ENCODE measurements at regions not wholly inside any gene's neighbourhood (a gene's known extent, or its start where the extent isn't known, plus 50 kb on each side); places are given as distances from the start of the nearest gene placed in this dataset.

DNA sequence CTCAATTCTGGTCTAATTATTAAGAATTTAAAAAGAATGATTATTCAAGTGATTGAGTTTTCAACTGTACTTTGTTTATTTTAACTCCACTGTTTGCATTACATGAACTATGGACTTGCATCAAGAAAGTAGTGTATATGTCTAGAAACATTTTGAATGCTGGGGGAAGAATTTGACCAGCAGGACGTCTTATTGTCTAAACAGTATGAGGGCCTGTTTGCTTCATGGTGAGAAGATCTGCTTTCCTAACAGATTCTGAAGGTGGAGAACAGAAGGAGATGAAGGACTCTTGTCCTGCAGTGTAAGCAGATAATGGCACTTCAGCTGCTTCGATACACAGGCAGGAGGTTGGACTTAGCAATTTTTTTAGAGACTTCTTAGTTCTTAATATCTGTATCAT is 176.0 kb downstream of the DACT1 start:
- TF ChIP-seq, protein P1, sequence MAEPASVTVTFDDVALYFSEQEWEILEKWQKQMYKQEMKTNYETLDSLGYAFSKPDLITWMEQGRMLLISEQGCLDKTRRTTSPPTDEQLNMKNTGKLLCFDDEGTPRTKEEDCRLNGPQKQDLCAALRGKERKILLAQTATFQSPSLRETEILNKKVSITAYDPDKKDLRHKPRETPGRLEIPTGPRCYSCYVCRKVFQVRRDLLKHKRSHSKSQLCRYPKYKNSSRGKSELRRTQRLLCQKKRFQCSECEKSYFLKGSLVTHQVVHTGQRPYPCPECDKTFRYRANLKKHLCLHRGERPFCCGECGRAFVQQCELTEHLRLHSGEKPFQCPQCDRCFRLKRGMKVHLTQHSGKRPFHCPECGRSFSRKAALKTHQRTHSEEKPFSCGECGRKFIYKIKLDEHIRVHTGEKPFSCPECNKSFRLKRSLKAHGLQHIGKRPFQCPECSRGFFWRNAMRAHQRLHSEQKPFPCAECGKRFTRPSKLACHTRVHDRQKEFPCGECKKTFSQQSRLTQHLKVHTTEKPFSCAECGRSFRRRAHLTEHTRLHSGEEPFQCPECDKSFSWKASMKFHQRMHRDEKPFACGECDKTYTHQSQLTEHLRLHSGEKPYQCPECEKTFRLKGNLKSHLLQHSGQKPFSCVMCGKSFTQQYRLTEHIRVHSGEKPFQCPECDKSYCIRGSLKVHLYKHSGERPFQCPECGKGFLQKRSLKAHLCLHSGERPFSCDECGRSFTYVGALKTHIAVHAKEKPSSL (CRISPR knock-in tag; conservative IDR thresholded peaks at IDR 0.05), result no peak
- TF ChIP-seq ZNF423 (CRISPR knock-in tag; IDR thresholded peaks at IDR 0.05) (no peak), JAZF1 (CRISPR knock-in tag; IDR thresholded peaks at IDR 0.05) (no peak), RORB (CRISPR knock-in tag; IDR thresholded peaks at IDR 0.05) (no peak), EMX1 (CRISPR knock-in tag; IDR thresholded peaks at IDR 0.05) (no peak)
- TF ChIP-seq, protein P2, sequence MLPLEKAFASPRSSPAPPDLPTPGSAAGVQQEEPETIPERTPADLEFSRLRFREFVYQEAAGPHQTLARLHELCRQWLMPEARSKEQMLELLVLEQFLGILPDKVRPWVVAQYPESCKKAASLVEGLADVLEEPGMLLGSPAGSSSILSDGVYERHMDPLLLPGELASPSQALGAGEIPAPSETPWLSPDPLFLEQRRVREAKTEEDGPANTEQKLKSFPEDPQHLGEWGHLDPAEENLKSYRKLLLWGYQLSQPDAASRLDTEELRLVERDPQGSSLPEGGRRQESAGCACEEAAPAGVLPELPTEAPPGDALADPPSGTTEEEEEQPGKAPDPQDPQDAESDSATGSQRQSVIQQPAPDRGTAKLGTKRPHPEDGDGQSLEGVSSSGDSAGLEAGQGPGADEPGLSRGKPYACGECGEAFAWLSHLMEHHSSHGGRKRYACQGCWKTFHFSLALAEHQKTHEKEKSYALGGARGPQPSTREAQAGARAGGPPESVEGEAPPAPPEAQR (CRISPR knock-in tag; IDR thresholded peaks at IDR 0.05), result no peak
- TF ChIP-seq, protein P3, sequence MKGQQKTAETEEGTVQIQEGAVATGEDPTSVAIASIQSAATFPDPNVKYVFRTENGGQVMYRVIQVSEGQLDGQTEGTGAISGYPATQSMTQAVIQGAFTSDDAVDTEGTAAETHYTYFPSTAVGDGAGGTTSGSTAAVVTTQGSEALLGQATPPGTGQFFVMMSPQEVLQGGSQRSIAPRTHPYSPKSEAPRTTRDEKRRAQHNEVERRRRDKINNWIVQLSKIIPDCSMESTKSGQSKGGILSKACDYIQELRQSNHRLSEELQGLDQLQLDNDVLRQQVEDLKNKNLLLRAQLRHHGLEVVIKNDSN (CRISPR knock-in tag; IDR thresholded peaks at IDR 0.05), result no peak
- no peaks in the 10 kb centered on the region for H3K9me3 Mint-ChIP-seq
- ChIA-PET POLR2A (no interaction called here), CTCF (no interaction called here)
- no peak overlapping the region for H3K27ac Mint-ChIP-seq
- ATAC-seq, result no peak
- no peak for DNase-seq (ENCODE audit: low spot score)
- no peak overlapping the region for H3K4me3 Mint-ChIP-seq
- H3K36me3 Mint-ChIP-seq, result no peaks in the 10 kb centered on the region
- H3K4me1 Mint-ChIP-seq, result no peaks in the 10 kb centered on the region
- H3K27me3 Mint-ChIP-seq (ENCODE audit: low read depth), result no peaks in the 10 kb centered on the region

DNA sequence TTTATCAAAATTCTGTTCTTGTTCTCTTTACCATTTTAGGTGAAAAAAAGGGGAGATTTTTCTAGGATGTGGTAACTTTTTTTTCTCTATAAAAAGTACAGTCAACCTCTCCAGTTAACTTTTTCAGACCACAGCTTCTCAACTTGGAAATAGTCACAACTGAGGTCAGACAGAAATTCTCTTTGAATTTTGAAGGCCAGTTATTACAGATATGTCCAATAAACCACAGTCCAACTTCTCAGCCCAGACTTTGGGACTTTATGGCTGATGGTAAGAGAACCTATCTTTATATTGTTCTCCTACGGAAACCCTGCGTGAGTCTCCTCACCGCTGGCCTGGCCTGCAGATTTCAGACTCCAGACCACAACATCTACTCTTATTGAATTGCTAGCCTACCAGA is 176.7 kb downstream of the DACT1 start:
- Mint-ChIP-seq H3K36me3 (no peaks in the 10 kb centered on the region), H3K4me1 (no peaks in the 10 kb centered on the region), H3K27ac (no peak overlapping the region), H3K27me3 (ENCODE audit: low read depth) (no peaks in the 10 kb centered on the region), H3K4me3 (no peak overlapping the region), H3K9me3 (no peaks in the 10 kb centered on the region)
- ChIA-PET POLR2A (no interaction called here), CTCF (no interaction called here)
- TF ChIP-seq, protein P4, sequence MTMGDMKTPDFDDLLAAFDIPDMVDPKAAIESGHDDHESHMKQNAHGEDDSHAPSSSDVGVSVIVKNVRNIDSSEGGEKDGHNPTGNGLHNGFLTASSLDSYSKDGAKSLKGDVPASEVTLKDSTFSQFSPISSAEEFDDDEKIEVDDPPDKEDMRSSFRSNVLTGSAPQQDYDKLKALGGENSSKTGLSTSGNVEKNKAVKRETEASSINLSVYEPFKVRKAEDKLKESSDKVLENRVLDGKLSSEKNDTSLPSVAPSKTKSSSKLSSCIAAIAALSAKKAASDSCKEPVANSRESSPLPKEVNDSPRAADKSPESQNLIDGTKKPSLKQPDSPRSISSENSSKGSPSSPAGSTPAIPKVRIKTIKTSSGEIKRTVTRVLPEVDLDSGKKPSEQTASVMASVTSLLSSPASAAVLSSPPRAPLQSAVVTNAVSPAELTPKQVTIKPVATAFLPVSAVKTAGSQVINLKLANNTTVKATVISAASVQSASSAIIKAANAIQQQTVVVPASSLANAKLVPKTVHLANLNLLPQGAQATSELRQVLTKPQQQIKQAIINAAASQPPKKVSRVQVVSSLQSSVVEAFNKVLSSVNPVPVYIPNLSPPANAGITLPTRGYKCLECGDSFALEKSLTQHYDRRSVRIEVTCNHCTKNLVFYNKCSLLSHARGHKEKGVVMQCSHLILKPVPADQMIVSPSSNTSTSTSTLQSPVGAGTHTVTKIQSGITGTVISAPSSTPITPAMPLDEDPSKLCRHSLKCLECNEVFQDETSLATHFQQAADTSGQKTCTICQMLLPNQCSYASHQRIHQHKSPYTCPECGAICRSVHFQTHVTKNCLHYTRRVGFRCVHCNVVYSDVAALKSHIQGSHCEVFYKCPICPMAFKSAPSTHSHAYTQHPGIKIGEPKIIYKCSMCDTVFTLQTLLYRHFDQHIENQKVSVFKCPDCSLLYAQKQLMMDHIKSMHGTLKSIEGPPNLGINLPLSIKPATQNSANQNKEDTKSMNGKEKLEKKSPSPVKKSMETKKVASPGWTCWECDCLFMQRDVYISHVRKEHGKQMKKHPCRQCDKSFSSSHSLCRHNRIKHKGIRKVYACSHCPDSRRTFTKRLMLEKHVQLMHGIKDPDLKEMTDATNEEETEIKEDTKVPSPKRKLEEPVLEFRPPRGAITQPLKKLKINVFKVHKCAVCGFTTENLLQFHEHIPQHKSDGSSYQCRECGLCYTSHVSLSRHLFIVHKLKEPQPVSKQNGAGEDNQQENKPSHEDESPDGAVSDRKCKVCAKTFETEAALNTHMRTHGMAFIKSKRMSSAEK (CRISPR knock-in tag; IDR thresholded peaks at IDR 0.05; ENCODE audit: borderline replicate concordance), result no peak
- TF ChIP-seq RELA (CRISPR knock-in tag; IDR thresholded peaks at IDR 0.05; ENCODE audit: borderline replicate concordance), result no peak
- TF ChIP-seq, protein P5, sequence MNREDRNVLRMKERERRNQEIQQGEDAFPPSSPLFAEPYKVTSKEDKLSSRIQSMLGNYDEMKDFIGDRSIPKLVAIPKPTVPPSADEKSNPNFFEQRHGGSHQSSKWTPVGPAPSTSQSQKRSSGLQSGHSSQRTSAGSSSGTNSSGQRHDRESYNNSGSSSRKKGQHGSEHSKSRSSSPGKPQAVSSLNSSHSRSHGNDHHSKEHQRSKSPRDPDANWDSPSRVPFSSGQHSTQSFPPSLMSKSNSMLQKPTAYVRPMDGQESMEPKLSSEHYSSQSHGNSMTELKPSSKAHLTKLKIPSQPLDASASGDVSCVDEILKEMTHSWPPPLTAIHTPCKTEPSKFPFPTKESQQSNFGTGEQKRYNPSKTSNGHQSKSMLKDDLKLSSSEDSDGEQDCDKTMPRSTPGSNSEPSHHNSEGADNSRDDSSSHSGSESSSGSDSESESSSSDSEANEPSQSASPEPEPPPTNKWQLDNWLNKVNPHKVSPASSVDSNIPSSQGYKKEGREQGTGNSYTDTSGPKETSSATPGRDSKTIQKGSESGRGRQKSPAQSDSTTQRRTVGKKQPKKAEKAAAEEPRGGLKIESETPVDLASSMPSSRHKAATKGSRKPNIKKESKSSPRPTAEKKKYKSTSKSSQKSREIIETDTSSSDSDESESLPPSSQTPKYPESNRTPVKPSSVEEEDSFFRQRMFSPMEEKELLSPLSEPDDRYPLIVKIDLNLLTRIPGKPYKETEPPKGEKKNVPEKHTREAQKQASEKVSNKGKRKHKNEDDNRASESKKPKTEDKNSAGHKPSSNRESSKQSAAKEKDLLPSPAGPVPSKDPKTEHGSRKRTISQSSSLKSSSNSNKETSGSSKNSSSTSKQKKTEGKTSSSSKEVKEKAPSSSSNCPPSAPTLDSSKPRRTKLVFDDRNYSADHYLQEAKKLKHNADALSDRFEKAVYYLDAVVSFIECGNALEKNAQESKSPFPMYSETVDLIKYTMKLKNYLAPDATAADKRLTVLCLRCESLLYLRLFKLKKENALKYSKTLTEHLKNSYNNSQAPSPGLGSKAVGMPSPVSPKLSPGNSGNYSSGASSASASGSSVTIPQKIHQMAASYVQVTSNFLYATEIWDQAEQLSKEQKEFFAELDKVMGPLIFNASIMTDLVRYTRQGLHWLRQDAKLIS (CRISPR knock-in tag; IDR thresholded peaks at IDR 0.05; ENCODE audit: borderline replicate concordance), result no peak
- ATAC-seq, result no peak
- DNase-seq (ENCODE audit: low spot score), result no peak
